Type B pancreatic cell (in vitro differentiated cells): ENCODE measurements at regions not wholly inside any gene's neighbourhood (a gene's known extent, or its start where the extent isn't known, plus 50 kb on each side); places are given as distances from the start of the nearest gene placed in this dataset.

ENCODE experiments used
- DNase-seq: peaks from one replicate; pipeline ENCODE4 v3.0.0; 2021; ENCODE audit warnings: mixed read lengths; ENCODE audit not compliant: unreplicated experiment; ENCODE audit errors: extremely low spot score
- H3K27ac Mint-ChIP-seq: 2 replicates; pipeline ENCODE4 v1.8.0; 2021; ENCODE audit warnings: mild to moderate bottlenecking, mixed read lengths
- H3K27me3 Mint-ChIP-seq: 2 replicates; pipeline ENCODE4 v1.8.0; 2021; ENCODE audit warnings: mixed read lengths
- H3K36me3 Mint-ChIP-seq: 2 replicates; pipeline ENCODE4 v1.8.0; 2021; ENCODE audit warnings: mixed read lengths
- H3K4me1 Mint-ChIP-seq: one replicate; pipeline ENCODE4 v1.8.0; 2021; ENCODE audit warnings: mixed read lengths; ENCODE audit not compliant: unreplicated experiment
- H3K4me3 Mint-ChIP-seq: 2 replicates; pipeline ENCODE4 v1.8.0; 2021; ENCODE audit warnings: mild to moderate bottlenecking, mixed read lengths
- H3K9me3 Mint-ChIP-seq: 2 replicates; pipeline ENCODE4 v1.8.0; 2021; ENCODE audit warnings: mixed read lengths
- CTCF ChIP-seq: fragments of 200-600 bp; sonication (generic); conservative IDR thresholded peaks from 2 replicates; pipeline ENCODE4 v1.5.0; 2021; ENCODE audit warnings: antibody characterized with exemption, mild to moderate bottlenecking

GRCh38 chr2:12813166-12813565, 96.4 kb downstream of the TRIB2 start:
- no peaks in the 10 kb centered on the region for H3K9me3 Mint-ChIP-seq
- no peak overlapping the region for H3K4me3 Mint-ChIP-seq
- no peak for DNase-seq
- no peak overlapping the region for H3K27ac Mint-ChIP-seq
- peaks cover 11% of the 10 kb centered on the region for H3K4me1 Mint-ChIP-seq
- H3K36me3 Mint-ChIP-seq: no peaks in the 10 kb centered on the region
- no peaks in the 10 kb centered on the region for H3K27me3 Mint-ChIP-seq
- no peak for TF ChIP-seq CTCF

- no peaks in the 10 kb centered on the region for H3K9me3 Mint-ChIP-seq
- no peak for DNase-seq
- TF ChIP-seq CTCF: no peak
- no peaks in the 10 kb centered on the region for H3K27me3 Mint-ChIP-seq
- no peak overlapping the region for H3K4me3 Mint-ChIP-seq
- H3K27ac Mint-ChIP-seq: no peak overlapping the region
- no peaks in the 10 kb centered on the region for H3K36me3 Mint-ChIP-seq
- H3K4me1 Mint-ChIP-seq: peaks cover 4% of the 10 kb centered on the region
Observed at GRCh38 chr2:12816379-12817306, 99.9 kb downstream of the TRIB2 start.

GRCh38 chr2:12817870-12818269, 101.1 kb downstream of the TRIB2 start:
- Mint-ChIP-seq H3K4me3 (no peak overlapping the region), H3K9me3 (no peaks in the 10 kb centered on the region), H3K27ac (no peak overlapping the region), H3K36me3 (no peaks in the 10 kb centered on the region), H3K27me3 (no peaks in the 10 kb centered on the region), H3K4me1 (peaks cover 4% of the 10 kb centered on the region)
- no peak for TF ChIP-seq CTCF
- DNase-seq: no peak

GRCh38 chr2:12818416-12819102, 101.8 kb downstream of the TRIB2 start:
- H3K4me3 Mint-ChIP-seq: no peak overlapping the region
- no peak overlapping the region for H3K27ac Mint-ChIP-seq
- no peak for DNase-seq
- no peak for TF ChIP-seq CTCF
- peaks cover 4% of the 10 kb centered on the region for H3K4me1 Mint-ChIP-seq
- H3K9me3 Mint-ChIP-seq: no peaks in the 10 kb centered on the region
- no peaks in the 10 kb centered on the region for H3K36me3 Mint-ChIP-seq
- no peaks in the 10 kb centered on the region for H3K27me3 Mint-ChIP-seq

GRCh38 chr2:12819103-12819475, 102.4 kb downstream of the TRIB2 start:
- no peak for DNase-seq

More at GRCh38 chr2:12819103-12819475, 102.4 kb downstream of the TRIB2 start:
- no peak for TF ChIP-seq CTCF
- H3K9me3 Mint-ChIP-seq: no peaks in the 10 kb centered on the region
- no peak overlapping the region for H3K27ac Mint-ChIP-seq
- H3K4me3 Mint-ChIP-seq: no peak overlapping the region
- no peaks in the 10 kb centered on the region for H3K36me3 Mint-ChIP-seq
- no peaks in the 10 kb centered on the region for H3K27me3 Mint-ChIP-seq
- H3K4me1 Mint-ChIP-seq: peaks cover 8% of the 10 kb centered on the region
